ENCODE measurements at regions not wholly inside any gene's neighbourhood (a gene's known extent, or its start where the extent isn't known, plus 50 kb on each side); places are given as distances from the start of the nearest gene placed in this dataset.

- TF ChIP-seq POLR2A (IDR thresholded peaks at IDR 0.05; ENCODE audit: low read length), result no peak
- TF ChIP-seq GATA1 (IDR thresholded peaks at IDR 0.05; ENCODE audit: low read depth, low read length), result no peak
Measured at GRCh38 chr19:32246006-32246405, 99.4 kb upstream of the ZNF507 start.
